H1 (cell line): ENCODE measurements at regions not wholly inside any gene's neighbourhood (a gene's known extent, or its start where the extent isn't known, plus 50 kb on each side); places are given as distances from the start of the nearest gene placed in this dataset.

Experiments
- BRCA1 ChIP-seq: IDR thresholded peaks from 2 replicates; pipeline ENCODE4 v1.6.1; 2012; ENCODE audit warnings: low read depth, low read length, improper control_type of control experiment
- CBX5 ChIP-seq: fragments of 300-800, 300-1000 bp; sonication (generic); IDR thresholded peaks from 2 replicates; pipeline ENCODE4 v1.7.1; 2016; ENCODE audit warnings: antibody characterized with exemption, low read length, low read depth
- JUN ChIP-seq: IDR thresholded peaks from 2 replicates; pipeline ENCODE4 v1.6.1; 2011; ENCODE audit warnings: low read depth, mild to moderate bottlenecking, improper control_type of control experiment, low read length
- PHF8 ChIP-seq: fragments of 200-600 bp; sonication (generic); conservative IDR thresholded peaks from 2 replicates; pipeline ENCODE4 v1.7.1; 2012; ENCODE audit warnings: low read depth, mild to moderate bottlenecking, inconsistent platforms, low read length, moderate library complexity
- POLR2AphosphoS5 ChIP-seq: IDR thresholded peaks from 2 replicates; pipeline ENCODE4 v1.6.1; 2011; ENCODE audit warnings: low read depth, low read length
- RFX5 ChIP-seq: IDR thresholded peaks from 2 replicates; pipeline ENCODE4 v1.6.1; 2011; ENCODE audit warnings: low read depth, low read length, improper control_type of control experiment, borderline replicate concordance
- SP2 ChIP-seq: IDR thresholded peaks from 2 replicates; pipeline ENCODE4 v1.6.1; 2012; ENCODE audit warnings: mild to moderate bottlenecking, low read length, inconsistent platforms
- TBP ChIP-seq: IDR thresholded peaks from 2 replicates; pipeline ENCODE4 v1.6.1; 2011; ENCODE audit warnings: low read depth, low read length, improper control_type of control experiment
- TF ChIP-seq, protein P1 (sequence below): fragments of 300-600 bp; sonication (generic); IDR thresholded peaks from 2 replicates; pipeline ENCODE4 v1.7.1; 2012; ENCODE audit warnings: low read length, moderate library complexity, mild to moderate bottlenecking, inconsistent platforms; ENCODE audit not compliant: insufficient replicate concordance
- TF ChIP-seq, protein P2 (sequence below): IDR thresholded peaks from 2 replicates; pipeline ENCODE4 v1.6.1; 2012; ENCODE audit warnings: inconsistent platforms
- TF ChIP-seq, protein P3 (sequence below): IDR thresholded peaks from 2 replicates; pipeline ENCODE4 v1.6.1; 2011; ENCODE audit warnings: low read depth, mild to moderate bottlenecking, low read length; ENCODE audit not compliant: insufficient read depth

DNA sequence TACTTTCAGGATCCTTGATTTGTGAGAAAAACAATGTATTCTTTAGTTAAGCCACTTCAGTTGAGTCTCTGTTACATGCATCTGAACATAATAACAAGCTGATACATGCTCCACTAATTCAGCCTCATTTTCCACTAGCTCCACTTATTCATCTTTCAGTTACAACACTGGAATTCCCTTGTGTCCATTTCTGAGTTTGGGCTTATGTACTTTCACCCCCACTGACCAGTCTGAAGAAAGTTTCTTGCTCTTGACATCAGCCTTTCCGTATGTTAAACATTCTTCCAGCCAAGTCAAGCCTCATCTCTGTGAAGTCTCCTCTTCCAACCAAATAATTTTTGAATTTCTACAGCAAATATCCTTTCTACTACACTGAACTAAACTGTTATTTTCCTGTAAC lies 592.5 kb upstream of the NOVA1 start (continued):
- TF ChIP-seq, protein P1, sequence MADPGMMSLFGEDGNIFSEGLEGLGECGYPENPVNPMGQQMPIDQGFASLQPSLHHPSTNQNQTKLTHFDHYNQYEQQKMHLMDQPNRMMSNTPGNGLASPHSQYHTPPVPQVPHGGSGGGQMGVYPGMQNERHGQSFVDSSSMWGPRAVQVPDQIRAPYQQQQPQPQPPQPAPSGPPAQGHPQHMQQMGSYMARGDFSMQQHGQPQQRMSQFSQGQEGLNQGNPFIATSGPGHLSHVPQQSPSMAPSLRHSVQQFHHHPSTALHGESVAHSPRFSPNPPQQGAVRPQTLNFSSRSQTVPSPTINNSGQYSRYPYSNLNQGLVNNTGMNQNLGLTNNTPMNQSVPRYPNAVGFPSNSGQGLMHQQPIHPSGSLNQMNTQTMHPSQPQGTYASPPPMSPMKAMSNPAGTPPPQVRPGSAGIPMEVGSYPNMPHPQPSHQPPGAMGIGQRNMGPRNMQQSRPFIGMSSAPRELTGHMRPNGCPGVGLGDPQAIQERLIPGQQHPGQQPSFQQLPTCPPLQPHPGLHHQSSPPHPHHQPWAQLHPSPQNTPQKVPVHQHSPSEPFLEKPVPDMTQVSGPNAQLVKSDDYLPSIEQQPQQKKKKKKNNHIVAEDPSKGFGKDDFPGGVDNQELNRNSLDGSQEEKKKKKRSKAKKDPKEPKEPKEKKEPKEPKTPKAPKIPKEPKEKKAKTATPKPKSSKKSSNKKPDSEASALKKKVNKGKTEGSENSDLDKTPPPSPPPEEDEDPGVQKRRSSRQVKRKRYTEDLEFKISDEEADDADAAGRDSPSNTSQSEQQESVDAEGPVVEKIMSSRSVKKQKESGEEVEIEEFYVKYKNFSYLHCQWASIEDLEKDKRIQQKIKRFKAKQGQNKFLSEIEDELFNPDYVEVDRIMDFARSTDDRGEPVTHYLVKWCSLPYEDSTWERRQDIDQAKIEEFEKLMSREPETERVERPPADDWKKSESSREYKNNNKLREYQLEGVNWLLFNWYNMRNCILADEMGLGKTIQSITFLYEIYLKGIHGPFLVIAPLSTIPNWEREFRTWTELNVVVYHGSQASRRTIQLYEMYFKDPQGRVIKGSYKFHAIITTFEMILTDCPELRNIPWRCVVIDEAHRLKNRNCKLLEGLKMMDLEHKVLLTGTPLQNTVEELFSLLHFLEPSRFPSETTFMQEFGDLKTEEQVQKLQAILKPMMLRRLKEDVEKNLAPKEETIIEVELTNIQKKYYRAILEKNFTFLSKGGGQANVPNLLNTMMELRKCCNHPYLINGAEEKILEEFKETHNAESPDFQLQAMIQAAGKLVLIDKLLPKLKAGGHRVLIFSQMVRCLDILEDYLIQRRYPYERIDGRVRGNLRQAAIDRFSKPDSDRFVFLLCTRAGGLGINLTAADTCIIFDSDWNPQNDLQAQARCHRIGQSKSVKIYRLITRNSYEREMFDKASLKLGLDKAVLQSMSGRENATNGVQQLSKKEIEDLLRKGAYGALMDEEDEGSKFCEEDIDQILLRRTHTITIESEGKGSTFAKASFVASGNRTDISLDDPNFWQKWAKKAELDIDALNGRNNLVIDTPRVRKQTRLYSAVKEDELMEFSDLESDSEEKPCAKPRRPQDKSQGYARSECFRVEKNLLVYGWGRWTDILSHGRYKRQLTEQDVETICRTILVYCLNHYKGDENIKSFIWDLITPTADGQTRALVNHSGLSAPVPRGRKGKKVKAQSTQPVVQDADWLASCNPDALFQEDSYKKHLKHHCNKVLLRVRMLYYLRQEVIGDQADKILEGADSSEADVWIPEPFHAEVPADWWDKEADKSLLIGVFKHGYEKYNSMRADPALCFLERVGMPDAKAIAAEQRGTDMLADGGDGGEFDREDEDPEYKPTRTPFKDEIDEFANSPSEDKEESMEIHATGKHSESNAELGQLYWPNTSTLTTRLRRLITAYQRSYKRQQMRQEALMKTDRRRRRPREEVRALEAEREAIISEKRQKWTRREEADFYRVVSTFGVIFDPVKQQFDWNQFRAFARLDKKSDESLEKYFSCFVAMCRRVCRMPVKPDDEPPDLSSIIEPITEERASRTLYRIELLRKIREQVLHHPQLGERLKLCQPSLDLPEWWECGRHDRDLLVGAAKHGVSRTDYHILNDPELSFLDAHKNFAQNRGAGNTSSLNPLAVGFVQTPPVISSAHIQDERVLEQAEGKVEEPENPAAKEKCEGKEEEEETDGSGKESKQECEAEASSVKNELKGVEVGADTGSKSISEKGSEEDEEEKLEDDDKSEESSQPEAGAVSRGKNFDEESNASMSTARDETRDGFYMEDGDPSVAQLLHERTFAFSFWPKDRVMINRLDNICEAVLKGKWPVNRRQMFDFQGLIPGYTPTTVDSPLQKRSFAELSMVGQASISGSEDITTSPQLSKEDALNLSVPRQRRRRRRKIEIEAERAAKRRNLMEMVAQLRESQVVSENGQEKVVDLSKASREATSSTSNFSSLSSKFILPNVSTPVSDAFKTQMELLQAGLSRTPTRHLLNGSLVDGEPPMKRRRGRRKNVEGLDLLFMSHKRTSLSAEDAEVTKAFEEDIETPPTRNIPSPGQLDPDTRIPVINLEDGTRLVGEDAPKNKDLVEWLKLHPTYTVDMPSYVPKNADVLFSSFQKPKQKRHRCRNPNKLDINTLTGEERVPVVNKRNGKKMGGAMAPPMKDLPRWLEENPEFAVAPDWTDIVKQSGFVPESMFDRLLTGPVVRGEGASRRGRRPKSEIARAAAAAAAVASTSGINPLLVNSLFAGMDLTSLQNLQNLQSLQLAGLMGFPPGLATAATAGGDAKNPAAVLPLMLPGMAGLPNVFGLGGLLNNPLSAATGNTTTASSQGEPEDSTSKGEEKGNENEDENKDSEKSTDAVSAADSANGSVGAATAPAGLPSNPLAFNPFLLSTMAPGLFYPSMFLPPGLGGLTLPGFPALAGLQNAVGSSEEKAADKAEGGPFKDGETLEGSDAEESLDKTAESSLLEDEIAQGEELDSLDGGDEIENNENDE, result no peak
- no peak for TF ChIP-seq JUN
- no peak for TF ChIP-seq POLR2AphosphoS5
- TF ChIP-seq BRCA1, result no peak
- TF ChIP-seq RFX5, result no peak
- TF ChIP-seq, protein P2, sequence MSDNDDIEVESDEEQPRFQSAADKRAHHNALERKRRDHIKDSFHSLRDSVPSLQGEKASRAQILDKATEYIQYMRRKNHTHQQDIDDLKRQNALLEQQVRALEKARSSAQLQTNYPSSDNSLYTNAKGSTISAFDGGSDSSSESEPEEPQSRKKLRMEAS, result no peak
- TF ChIP-seq, protein P3, sequence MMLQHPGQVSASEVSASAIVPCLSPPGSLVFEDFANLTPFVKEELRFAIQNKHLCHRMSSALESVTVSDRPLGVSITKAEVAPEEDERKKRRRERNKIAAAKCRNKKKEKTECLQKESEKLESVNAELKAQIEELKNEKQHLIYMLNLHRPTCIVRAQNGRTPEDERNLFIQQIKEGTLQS, result no peak
- TF ChIP-seq TBP, result no peak
- TF ChIP-seq CBX5, result no peak
- no peak for TF ChIP-seq SP2
- TF ChIP-seq PHF8, result no peak
